ENCODE measurements at regions not wholly inside any gene's neighbourhood (a gene's known extent, or its start where the extent isn't known, plus 50 kb on each side); places are given as distances from the start of the nearest gene placed in this dataset.
A peak's percentile ranks its signal among the peaks of the same experiment; 100 is the strongest.

DNA sequence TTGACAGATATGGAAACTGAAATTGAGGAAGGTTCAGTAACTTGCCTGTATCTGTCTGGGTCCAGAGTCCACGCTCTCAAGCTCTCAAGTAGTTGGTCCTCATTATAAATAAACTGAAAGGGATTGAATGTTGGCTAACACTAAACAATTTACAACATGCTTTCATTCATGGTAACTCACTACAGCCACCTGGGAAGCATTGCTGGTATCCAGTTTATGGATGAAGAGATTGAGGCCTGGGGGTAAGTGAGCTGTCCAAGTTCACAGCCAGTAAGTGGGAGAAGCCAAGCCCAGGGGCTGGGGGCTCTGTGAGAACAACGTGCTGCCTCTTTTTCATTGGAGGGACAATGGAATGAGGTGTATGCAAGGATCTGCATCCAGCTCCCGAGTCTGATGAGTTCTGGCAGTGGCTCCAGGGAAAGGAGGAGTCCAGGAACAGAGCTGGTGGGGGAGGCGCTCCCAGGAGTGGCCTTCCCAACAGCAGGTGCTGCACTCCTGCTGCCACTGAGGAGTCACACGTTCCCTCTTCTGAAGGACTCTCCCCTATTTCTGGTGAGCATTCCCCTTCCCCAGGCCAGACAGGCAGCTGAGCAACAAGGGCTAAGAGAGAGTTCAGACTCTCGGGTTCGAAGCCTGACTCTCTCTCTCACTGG is 175.8 kb downstream of the CSNK2A3 start:
- no peak for DNase-seq (ENCODE audit: low read depth in 2 of 2)

DNA sequence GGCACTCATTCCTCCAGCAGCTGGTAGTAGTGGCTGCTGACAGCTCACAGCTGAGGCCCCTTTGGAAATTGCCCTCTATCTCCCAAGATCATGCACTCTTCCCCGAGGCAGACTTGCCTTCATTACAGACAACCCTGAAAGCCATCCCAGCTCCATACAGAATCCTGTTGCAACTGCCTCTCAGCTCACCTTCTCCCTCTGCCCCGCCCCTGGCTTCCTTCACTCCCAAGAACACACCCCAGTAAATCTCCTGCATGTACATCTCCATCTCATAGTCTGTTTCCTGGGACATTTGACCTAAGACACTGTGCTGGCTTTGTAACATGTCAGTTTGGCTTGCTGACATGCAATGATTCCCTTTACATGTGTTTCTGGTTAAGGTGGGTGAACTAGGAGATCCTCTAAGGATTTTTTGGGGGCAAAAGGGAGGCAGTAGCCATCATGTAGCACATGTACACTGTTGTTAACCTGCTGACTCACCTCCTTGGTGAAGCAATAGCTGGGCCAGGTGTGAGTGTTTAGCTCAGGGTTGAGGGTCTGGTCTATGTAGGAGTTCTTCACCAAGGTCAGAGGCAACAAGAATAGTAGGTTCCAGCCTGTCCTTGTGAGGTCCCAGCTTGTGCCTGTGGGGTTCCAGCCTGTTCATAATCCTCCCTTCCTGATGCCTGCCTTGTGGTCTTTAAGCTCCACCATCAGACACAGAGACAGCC is 179.6 kb downstream of the CSNK2A3 start:
- no peak for DNase-seq (ENCODE audit: low read depth in 2 of 2)

DNA sequence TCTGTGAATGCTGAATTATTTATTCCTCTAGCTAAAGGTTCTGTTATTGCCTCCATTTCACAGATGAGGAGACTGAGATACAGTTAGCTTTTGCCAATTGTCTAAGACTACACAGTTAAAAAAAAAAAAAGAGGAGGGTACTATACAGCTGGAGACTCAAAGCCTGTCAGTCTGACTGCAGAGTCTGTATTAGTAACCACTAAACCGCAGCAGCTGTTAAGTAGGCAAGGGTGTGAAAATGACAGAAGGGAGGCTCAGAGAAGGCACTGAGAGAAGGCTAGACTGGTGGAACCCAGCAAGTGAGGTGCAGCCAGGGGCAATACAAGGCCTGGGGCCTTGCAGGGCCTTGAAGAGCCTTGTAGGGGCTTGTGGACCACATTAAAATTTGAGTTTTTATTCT is 181.2 kb downstream of the CSNK2A3 start:
- no peak for DNase-seq (ENCODE audit: low read depth in 2 of 2)

DNA sequence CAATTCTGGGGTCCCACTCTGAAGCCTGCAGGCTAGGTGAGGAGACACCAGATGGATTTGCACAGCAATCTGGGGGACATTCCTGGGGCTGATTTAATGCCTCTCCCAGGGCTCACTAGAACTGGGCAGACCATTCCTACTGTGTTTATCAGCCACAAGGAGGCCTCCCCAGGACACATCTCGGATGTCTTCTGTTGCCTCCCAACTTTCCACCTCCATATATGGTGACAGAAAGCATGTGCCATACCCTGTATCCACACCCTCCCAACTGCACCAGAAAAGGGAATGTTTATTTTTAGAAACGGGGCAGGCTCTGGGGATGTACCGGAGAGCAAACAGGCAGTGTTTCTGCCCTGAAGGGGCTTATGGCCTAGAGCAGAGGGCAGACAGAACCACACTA is 181.8 kb downstream of the CSNK2A3 start:
- DNase-seq (ENCODE audit: low read depth in 2 of 2), result no peak

DNA sequence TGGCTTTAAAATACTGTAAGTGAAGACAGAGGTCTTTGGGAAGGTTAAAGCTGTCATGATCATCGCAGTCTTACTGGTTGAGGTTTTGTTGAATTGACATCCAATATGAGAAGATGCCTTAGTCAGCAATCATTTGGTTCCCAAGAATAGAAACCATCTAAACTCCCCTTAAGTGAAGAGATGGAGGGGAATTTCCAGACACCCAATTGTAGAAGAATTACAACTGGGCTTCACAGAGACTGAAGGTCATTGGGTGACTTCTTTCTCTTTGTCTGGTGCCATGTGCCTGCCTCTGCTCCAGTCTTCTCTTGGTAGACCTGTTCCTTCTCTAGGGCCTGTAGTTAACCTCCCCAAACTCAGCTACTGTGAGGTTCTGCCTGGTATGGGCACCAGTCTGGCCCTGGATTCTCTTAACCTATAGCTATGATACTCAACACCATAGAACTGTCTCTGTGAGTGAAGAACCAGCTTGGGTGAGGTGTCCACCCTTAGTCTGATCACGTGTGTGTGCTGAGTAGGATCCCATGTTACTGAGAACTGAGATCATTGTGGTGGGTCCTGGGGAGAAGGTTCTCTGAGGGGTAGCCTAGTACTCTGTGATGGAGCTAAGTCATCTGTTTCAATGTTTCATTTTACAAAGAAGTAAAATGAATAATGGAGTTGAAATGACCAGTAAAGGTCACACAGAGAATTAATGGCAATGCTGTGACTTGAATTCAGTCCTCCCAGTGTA is 182.5 kb downstream of the CSNK2A3 start:
- no peak for DNase-seq (ENCODE audit: low read depth in 2 of 2)

- no peak for DNase-seq (ENCODE audit: low read depth in 2 of 2)
Measured at GRCh38 chr11:11169715-11170351, 183.2 kb downstream of the CSNK2A3 start.

GRCh38 chr11:11167806-11168205 is 185.2 kb downstream of the CSNK2A3 start:
- DNase-seq (ENCODE audit: low read depth in 2 of 2), result no peak

DNA sequence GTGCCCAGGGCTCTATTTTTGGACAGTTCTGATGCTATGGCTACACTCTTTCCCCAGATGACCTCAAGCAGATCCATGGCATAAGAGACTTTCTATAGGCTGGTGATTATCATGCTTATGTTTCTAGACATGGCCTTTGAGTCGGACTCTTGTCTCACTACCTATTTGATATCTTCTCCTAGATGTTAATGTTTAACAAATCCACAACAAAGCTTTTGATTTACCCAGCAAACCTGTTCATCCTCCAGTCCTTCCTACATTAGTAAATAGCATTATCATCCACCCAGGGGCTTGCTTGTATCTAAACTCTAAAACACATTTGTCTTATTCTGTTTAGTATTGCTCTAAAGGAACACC is 188.7 kb downstream of the CSNK2A3 start:
- no peak for DNase-seq (ENCODE audit: low read depth in 2 of 2)

GRCh38 chr11:11163669-11164333 is 189.2 kb downstream of the CSNK2A3 start:
- no peak for DNase-seq (ENCODE audit: low read depth in 2 of 2)

- no peak for DNase-seq (ENCODE audit: low read depth in 2 of 2)
Measured at GRCh38 chr11:11163236-11163635, 189.8 kb downstream of the CSNK2A3 start.

GRCh38 chr11:11157185-11157584 is 195.9 kb downstream of the CSNK2A3 start:
- peak; percentile 10 to 24 for DNase-seq (ENCODE audit: low read depth in 2 of 2)

GRCh38 chr11:11155962-11156815 is 196.9 kb downstream of the CSNK2A3 start:
- peak; percentile 48 to 54 for DNase-seq (ENCODE audit: low read depth in 2 of 2)

GRCh38 chr11:11152877-11153276 is 200.2 kb downstream of the CSNK2A3 start:
- DNase-seq (ENCODE audit: low read depth in 2 of 2), result no peak

GRCh38 chr11:11149671-11150459 is 203.2 kb downstream of the CSNK2A3 start:
- no peak for DNase-seq (ENCODE audit: low read depth in 2 of 2)

DNA sequence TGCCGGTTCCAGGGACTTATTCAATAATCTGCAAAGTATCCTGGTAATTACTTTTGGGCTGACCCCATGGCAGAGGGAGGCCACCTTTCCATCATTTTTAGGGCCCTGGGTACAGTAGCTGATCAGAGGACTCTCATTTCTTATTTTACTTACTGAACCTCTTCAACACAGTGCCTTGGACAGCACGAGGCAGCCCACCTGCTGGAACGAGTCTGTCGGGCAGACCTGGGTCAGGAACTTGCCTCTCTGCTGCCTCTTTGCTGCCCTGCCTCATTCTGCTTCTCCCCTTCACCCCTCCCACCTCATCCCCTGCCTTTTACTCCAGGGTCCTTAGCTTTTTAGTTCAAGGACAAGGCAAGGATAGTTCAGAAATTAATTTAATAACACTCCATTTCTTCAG is 204.5 kb downstream of the CSNK2A3 start:
- DNase-seq (ENCODE audit: low read depth in 2 of 2), result no peak

- DNase-seq (ENCODE audit: low read depth in 2 of 2), result peak in 1 of 2 donors; percentile 26
Measured at GRCh38 chr11:11148104-11148509, 204.9 kb downstream of the CSNK2A3 start.

GRCh38 chr11:11146830-11147229 is 206.2 kb downstream of the CSNK2A3 start:
- no peak for DNase-seq (ENCODE audit: low read depth in 2 of 2)

GRCh38 chr11:11143849-11144248 is 209.2 kb downstream of the CSNK2A3 start:
- DNase-seq (ENCODE audit: low read depth in 2 of 2), result no peak

DNA sequence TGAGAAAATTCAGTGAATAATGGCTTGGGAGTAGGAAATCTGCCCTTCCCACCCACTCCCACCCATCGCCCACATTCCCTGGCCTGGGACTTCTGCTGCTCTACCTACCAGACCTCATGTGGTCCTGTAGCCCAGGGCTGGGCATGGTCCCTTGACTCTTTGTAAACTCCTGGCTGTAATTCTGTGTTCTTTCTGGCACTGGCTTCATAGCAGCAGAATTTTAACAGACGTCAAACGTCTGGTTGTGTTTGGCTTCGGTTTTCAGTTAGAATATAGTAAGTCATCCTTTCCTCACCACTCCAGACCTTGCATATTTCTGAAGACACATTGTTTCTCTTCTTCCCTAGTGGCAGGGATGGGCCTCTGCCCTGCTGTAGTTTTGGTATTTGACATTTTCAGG is 210.6 kb downstream of the CSNK2A3 start:
- no peak for DNase-seq (ENCODE audit: low read depth in 2 of 2)

GRCh38 chr11:11141065-11141464 is 212.0 kb downstream of the CSNK2A3 start:
- DNase-seq (ENCODE audit: low read depth in 2 of 2), result no peak
